HFFc6 (cell line): ENCODE measurements at regions not wholly inside any gene's neighbourhood (a gene's known extent, or its start where the extent isn't known, plus 50 kb on each side); places are given as distances from the start of the nearest gene placed in this dataset.

ENCODE experiments used
- DNase-seq: peaks from one replicate; pipeline ENCODE4 v3.0.0-alpha.2; 2018
- H3K27ac Mint-ChIP-seq: 2 replicates; pipeline ENCODE4 v1.8.0; 2020; ENCODE audit warnings: mild to moderate bottlenecking, mixed read lengths
- H3K27me3 Mint-ChIP-seq: 2 replicates; pipeline ENCODE4 v1.8.0; 2021; ENCODE audit warnings: mild to moderate bottlenecking, moderate library complexity, mixed read lengths; ENCODE audit not compliant: insufficient read depth
- H3K36me3 Mint-ChIP-seq: 2 replicates; pipeline ENCODE4 v1.8.0; 2021; ENCODE audit warnings: low read depth, mixed read lengths
- H3K4me1 Mint-ChIP-seq: 2 replicates; pipeline ENCODE4 v1.8.0; 2020; ENCODE audit warnings: low read depth, mixed read lengths
- H3K4me3 Mint-ChIP-seq: 2 replicates; pipeline ENCODE4 v1.8.0; 2020; ENCODE audit warnings: mild to moderate bottlenecking, moderate library complexity, mixed read lengths
- H3K9me3 Mint-ChIP-seq: 2 replicates; pipeline ENCODE4 v1.8.0; 2020; ENCODE audit warnings: mild to moderate bottlenecking, mixed read lengths
- TF ChIP-seq, protein P1 (sequence below): fragments of 200-600 bp; sonication (generic); IDR thresholded peaks from 2 replicates; pipeline ENCODE4 v1.5.0; 2021; ENCODE audit warnings: antibody characterized with exemption, mild to moderate bottlenecking

DNA sequence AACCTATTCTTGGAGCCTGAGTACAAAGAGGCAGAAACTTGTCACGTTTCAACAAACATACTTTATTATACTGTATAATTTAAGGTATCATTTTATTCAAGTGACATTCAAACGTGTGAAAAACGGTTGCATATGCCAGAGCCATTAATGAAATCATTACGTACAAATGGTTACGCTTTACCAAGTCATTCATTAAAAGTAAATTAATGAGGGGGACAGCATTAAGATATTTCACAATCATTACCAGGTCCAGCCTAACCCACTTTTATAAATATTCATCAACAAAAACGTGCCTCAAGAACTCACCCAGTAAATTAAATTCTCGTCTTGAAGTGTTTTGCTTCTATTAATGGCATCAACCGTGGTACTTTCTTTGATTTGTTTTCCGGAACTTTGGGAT is 253.0 kb downstream of the RPS24 start:
- TF ChIP-seq, protein P1, sequence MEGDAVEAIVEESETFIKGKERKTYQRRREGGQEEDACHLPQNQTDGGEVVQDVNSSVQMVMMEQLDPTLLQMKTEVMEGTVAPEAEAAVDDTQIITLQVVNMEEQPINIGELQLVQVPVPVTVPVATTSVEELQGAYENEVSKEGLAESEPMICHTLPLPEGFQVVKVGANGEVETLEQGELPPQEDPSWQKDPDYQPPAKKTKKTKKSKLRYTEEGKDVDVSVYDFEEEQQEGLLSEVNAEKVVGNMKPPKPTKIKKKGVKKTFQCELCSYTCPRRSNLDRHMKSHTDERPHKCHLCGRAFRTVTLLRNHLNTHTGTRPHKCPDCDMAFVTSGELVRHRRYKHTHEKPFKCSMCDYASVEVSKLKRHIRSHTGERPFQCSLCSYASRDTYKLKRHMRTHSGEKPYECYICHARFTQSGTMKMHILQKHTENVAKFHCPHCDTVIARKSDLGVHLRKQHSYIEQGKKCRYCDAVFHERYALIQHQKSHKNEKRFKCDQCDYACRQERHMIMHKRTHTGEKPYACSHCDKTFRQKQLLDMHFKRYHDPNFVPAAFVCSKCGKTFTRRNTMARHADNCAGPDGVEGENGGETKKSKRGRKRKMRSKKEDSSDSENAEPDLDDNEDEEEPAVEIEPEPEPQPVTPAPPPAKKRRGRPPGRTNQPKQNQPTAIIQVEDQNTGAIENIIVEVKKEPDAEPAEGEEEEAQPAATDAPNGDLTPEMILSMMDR = no peak
- Mint-ChIP-seq H3K36me3 (no peaks in the 10 kb centered on the region), H3K4me3 (no peak overlapping the region), H3K9me3 (no peaks in the 10 kb centered on the region), H3K4me1 (peaks cover 8% of the 10 kb centered on the region), H3K27ac (no peak overlapping the region), H3K27me3 (peaks cover 5% of the 10 kb centered on the region)
- DNase-seq = no peak

DNA sequence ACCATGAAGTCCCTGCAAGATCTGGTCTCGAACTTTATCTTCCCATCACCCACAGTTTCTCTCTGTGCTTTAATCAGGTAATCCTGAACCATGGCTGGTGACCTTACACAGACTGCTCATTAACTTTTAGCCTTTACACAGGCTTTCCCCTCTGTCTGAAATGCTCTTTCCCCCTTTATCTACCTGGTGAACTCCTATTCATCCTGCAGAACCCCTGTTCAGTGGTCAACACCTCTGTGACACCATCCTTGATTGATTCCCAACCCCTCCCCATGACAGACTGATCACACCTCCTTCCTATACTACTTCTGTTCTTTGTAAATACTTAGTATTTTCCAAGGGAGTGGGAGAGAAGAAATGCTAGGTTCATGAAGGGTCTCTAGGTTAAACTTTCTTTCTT is 254.0 kb downstream of the RPS24 start:
- TF ChIP-seq, protein P1 = no peak
- H3K36me3 Mint-ChIP-seq = no peaks in the 10 kb centered on the region
- peaks cover 8% of the 10 kb centered on the region for H3K4me1 Mint-ChIP-seq
- H3K4me3 Mint-ChIP-seq = no peak overlapping the region
- peaks cover 5% of the 10 kb centered on the region for H3K27me3 Mint-ChIP-seq
- DNase-seq = no peak
- no peak overlapping the region for H3K27ac Mint-ChIP-seq
- H3K9me3 Mint-ChIP-seq = no peaks in the 10 kb centered on the region

DNA sequence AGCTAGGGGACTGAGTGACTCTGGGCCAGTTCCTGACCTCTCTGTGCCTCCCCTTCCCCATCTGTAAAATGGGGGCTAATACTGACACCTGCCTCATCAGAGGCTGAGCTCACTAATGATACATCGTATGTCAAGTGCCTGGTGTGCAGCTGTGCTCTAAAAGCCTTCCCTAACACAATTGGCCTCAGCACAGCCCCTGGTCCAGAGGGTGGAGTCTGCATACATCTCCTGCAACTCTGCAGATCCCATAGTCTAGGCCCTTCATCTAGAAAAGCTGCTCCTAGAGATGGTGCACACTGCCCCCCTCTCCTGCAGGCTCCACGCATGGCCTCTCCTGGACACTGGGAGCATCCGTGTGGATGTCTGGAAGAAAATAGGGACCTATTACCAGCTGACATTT is 255.0 kb downstream of the RPS24 start:
- TF ChIP-seq, protein P1 = no peak
- Mint-ChIP-seq H3K27me3 (peaks cover 5% of the 10 kb centered on the region), H3K4me1 (peaks cover 8% of the 10 kb centered on the region), H3K9me3 (no peaks in the 10 kb centered on the region), H3K27ac (no peak overlapping the region), H3K4me3 (no peak overlapping the region), H3K36me3 (no peaks in the 10 kb centered on the region)
- DNase-seq = no peak

DNA sequence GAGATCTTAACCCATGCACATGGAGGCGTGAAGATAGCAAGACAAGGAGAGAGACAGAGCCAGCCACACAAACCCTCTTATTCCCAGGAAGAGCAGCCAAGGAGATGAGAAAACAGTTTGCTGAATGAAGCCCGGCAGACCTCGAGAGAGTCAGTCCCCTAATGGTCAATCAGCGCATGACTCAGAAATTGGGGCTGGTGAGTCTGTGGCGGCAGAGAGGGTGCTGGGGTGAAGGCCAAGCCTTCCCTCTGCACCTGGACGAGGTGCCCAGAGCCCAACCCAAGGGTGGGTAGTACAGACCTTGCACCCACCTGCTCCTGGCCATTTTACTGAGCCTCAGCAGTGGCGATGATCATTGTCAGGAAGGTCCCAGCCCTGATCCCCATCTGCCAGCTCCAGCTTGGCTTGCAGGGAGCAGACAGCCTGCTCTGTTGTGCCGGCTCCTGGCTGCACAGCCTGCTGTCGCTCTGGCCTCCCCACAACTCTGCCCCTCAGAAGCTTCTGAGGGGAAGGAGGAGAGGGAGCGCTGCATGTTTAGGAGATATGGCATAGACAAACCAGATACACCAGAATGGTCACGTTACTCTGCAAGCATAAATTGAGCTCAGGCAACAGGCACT is 256.6 kb downstream of the RPS24 start:
- DNase-seq = no peak
- TF ChIP-seq, protein P1 = peak; percentile 28
- H3K4me3 Mint-ChIP-seq = no peak overlapping the region
- H3K9me3 Mint-ChIP-seq = no peaks in the 10 kb centered on the region
- peaks cover 8% of the 10 kb centered on the region for H3K4me1 Mint-ChIP-seq
- H3K27ac Mint-ChIP-seq = no peak overlapping the region
- H3K36me3 Mint-ChIP-seq = no peaks in the 10 kb centered on the region
- H3K27me3 Mint-ChIP-seq = peaks cover 5% of the 10 kb centered on the region

DNA sequence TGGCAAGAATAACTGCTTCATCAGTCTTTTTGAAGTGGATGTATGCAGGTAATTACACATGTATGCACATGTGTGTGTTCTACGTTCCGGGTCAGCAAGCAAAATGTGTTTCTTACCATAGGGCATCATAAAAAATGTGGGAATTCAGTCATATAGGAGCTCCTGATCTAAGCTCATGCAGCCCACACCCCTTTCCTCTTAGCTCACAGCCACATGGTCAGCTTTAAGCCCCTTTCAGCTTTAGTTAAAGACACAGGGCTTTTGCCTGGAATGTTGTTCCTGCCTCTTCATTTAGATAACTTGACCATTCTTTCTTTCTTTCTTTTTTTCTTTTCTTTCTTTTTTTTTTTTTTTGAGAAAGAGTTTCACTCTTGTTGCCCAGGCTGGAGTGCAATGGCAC is 258.1 kb downstream of the RPS24 start:
- TF ChIP-seq, protein P1 = no peak
- H3K4me3 Mint-ChIP-seq = no peak overlapping the region
- H3K4me1 Mint-ChIP-seq = peaks cover 8% of the 10 kb centered on the region
- no peaks in the 10 kb centered on the region for H3K36me3 Mint-ChIP-seq
- H3K27me3 Mint-ChIP-seq = peaks cover 5% of the 10 kb centered on the region
- no peak for DNase-seq
- H3K9me3 Mint-ChIP-seq = no peaks in the 10 kb centered on the region
- H3K27ac Mint-ChIP-seq = no peak overlapping the region
